GM21390 (cell line): ENCODE measurements at regions not wholly inside any gene's neighbourhood (a gene's known extent, or its start where the extent isn't known, plus 50 kb on each side); places are given as distances from the start of the nearest gene placed in this dataset.
"Not testable (repeated sequence)": the region's sequence is repeated elsewhere in the genome, so short reads cannot be mapped to it uniquely, and the experiment has no call there.

Experiments
- ATAC-seq: cut with Tn5 transposase; IDR thresholded peaks from one replicate; pipeline ENCODE4 v1.9.1; 2021; ENCODE audit not compliant: unreplicated experiment

DNA sequence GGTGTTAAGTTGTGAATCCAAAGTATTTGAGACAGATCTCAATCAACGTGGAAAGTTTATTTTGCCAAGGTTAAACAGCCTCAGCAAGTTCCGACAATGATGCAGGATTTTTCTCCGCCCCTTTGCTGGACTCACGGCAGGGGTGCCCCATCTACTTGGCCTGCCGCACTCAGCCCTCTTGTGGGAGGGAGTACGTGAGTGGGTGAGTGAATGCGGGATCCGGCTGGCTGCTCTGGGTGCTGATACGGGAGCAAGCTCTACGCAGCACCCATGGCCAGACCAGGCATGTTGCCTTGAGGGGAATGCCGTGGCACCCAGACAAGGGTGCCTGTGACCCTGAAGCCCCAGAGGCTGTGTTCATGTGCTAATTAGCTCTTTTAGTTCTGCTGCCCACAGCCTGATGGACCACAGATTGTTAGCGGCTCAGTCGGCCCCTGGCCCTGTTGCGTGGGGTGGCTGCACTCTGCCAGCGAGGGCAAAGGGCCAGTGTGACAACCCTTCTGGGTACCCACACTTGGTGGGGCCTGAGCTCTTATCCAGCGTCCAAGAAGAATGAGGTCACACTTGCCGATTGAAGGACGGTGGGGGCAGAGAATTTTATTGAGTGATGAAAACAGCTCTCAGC is 81.2 kb upstream of the FAM153A start:
- ATAC-seq = not testable (repeated sequence)

DNA sequence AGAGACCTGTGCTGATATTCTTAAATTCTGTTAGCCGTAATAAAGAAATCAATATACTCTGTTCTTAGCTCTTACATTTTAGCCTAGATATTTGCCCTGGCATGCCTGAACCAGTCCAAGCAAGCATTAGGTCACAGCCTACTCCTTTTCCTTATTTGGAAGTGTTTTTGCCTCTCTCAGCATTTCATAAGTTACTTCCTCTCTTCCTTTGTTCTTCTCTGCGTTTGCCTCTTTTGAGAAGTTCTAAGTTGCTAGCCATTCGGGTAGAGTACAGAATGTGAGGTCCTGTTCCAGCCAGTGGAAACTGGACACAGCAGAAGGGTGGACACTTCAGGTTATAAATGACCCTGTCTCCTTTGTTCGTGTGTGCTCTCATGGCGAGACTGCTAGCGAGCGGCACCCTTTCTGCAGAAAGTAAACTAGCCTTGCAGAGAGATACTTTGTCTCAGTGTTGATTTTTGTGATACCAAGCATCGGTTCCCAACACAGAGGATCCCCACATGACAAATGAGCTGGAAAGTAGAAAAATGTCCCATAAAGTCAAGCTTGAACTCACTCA is 75.0 kb upstream of the FAM153A start:
- ATAC-seq = not testable (repeated sequence)

DNA sequence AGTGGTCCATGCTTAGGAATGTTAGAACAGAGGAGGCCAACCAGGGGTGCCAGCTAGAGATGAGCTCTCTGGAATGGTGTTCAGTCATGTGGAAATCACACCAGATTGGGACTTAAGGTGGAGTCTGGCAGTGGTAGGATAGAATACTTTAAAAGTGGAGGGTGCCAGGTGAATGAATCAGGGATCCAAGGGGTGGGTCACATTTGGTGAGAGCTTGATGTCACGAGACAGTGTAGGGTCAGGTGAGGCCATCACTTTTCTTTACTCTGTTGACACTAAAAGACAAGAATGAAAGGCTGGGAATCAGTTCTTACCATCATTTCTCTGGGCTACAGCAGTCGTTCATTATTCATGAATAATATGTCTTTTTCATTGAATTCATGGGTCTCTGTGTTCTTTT is 73.8 kb upstream of the FAM153A start:
- ATAC-seq = not testable (repeated sequence)

DNA sequence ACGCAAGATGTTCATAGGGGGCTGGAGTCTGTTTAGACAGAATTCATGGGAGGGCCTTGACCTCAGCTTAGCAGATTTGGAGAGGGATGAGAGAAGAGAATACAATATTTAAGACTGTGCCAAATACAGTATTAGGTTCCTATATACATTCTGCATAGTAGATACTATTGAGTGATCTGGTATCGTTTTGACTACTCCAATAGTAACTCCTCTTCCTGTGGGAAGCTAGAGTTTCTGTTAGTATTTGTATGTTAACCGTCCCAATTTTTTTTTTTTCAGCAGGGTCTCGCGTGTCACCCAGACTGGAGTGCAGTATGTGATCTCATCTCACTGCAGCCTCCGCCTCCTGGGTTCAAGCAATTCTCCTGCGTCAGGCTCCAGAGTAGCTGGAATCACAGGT is 65.2 kb upstream of the FAM153A start:
- not testable (repeated sequence) for ATAC-seq

DNA sequence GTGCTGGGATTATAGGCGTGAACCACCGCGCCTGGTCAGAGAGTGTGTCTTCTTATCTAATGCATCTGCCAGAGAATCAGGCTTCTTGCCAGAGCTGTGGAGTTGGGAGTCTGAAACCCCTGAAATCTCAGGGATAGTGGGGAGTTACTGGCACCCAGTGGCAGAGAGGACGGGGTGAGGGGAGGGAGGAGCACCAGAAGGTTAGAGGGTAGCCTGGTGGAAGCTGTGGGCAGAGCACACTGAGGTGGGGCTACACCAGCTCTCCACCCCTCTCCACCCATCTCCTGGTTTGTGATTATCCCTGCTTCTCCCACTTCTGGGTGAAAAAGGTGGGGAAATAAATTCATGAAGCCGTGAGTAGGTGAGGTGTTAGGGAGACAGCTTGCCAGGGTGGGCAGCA is 63.9 kb upstream of the FAM153A start:
- not testable (repeated sequence) for ATAC-seq

DNA sequence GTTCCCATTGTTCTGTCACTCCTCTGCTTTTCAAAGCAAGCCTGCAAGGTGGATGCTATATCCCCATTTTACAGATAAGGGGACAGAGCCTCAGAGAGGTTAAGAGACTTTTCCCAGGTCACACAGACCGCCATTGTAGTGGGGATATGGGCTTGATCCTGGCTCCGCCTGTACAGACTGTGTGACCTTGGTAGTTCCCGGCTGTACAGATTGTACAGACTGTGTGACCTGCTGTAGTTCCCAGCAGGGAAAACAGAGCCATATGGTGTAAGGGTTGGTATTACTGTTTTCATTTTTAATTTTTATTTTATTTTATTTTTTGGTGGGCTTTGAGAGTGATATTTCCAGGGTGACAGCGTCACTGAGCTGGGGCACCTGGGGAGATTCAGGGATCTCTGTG is 63.2 kb upstream of the FAM153A start:
- not testable (repeated sequence) for ATAC-seq

DNA sequence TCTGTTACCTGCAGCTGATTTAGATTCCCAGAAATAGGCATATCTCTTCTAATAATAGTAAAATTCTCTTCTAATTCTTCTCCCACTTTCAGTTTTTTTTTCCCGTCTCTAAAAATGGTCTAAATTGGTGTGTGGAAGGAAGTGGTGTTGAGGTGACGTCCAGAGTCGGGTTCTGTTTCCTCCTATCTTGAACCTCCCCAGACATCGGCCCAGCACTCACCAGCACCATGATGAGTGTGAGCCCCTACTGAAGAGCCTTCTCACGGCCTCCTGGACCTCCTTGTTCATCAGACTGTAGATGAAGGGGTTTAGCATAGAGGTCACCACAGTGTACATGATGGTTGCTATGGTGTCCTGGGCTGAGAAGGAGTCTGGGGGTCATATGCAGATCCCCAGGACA is 53.5 kb upstream of the FAM153A start:
- ATAC-seq = not testable (repeated sequence)
